Esophagus squamous epithelium (tissue), 4 donors: ENCODE measurements at regions not wholly inside any gene's neighbourhood (a gene's known extent, or its start where the extent isn't known, plus 50 kb on each side); places are given as distances from the start of the nearest gene placed in this dataset.

Source experiments
- CTCF ChIP-seq, 6 experiments: fragments of 450-650 bp in 4 of 6; fragments of 200-600 bp in 2 of 6; sonication (generic) in 2 of 6; IDR thresholded peaks; one replicate each; pipeline ENCODE4 v1.5.1; 2016 to 2019; ENCODE audit warnings: antibody characterized with exemption in 6 of 6, mild to moderate bottlenecking in 4 of 6, moderate library complexity in 4 of 6
- POLR2A ChIP-seq, 4 donors: fragments of 450-650 bp; IDR thresholded peaks; one replicate each; pipeline ENCODE4 v1.6.1; 2017; ENCODE audit warnings: antibody characterized with exemption in 4 of 4, mild to moderate bottlenecking in 4 of 4, moderate library complexity in 3 of 4

DNA sequence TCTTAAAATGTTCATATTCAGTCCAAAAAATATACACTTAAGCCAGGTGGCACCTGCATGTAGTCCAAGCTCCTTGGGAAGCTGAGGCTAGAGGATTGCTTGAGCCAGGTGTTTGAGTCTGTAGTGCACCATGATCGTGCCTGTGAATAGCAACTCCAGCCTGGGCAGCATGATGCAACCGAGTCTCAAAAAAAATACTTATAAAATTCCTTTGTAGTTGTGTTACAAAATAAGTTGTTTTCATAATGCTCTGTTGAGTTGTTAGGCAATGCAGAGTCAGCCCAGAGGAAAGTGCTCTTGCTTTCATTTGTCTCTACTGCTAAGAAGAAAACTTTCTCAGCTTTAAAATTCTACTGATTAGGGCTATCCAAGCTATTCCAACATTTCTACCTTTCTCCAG is 442.8 kb upstream of the ARRDC4 start:
- TF ChIP-seq CTCF (IDR thresholded peaks at IDR 0.05) (no peak), POLR2A (IDR thresholded peaks at IDR 0.05) (no peak)
